PC-3 (cell line): ENCODE measurements at regions not wholly inside any gene's neighbourhood (a gene's known extent, or its start where the extent isn't known, plus 50 kb on each side); places are given as distances from the start of the nearest gene placed in this dataset.

Experiments
- CTCF ChIP-seq: fragments of 300-600 bp; sonication (generic); conservative IDR thresholded peaks from 2 replicates; pipeline ENCODE4 v1.5.1; 2017; ENCODE audit warnings: antibody characterized with exemption, low read depth, mild to moderate bottlenecking, low read length
- EZH2 ChIP-seq: fragments of 300-600 bp; sonication (generic); IDR thresholded peaks from one replicate; pipeline ENCODE4 v1.6.1; 2017; ENCODE audit warnings: antibody characterized with exemption, mild to moderate bottlenecking, low read length; ENCODE audit not compliant: unreplicated experiment
- EZH2phosphoT487 ChIP-seq: fragments of 300-600 bp; sonication (generic); IDR thresholded peaks from 2 replicates; pipeline ENCODE4 v1.6.1; 2018; ENCODE audit warnings: mild to moderate bottlenecking, antibody characterized with exemption, low read length, borderline replicate concordance

DNA sequence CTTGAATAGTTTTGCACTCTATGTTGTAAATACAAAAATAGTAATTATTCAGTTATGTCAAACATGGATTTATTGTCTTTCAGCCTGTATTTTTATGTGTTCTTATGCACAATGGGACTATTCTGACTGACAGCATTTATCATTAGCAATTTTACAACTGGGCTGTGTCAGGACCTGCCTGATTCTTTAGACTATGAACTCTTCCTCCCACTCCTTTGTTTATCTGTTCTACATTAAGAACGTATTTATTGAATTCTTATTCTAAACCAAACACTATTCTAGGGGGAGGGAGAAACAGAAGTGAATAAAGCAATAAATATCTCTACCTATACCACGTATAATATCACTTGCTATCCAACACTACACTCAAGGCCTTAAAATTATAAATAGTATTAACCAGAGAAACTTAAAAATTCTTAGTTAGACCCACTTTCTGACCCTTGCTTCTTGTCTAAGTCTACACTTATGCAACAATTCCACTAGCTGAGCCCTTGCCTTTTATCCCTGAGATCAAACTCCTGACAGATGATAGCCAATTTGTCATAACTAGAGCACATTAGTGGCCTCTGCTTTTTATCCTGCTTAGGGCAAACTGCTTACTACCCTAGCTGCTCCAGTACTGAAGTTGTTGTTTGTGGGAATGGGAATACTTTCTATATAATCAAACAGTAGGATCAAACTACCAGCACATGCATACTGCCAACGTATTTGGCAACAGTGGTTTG, 494.3 kb downstream of the BRINP3 start:
- TF ChIP-seq CTCF (no peak), EZH2 (no peak), EZH2phosphoT487 (no peak)
